HUDEP-2 (cell line): ENCODE measurements at regions not wholly inside any gene's neighbourhood (a gene's known extent, or its start where the extent isn't known, plus 50 kb on each side); places are given as distances from the start of the nearest gene placed in this dataset.

Experiments used
- DNase-seq, 76 experiments: peaks; one replicate each; lab custom pipeline; 2025; ENCODE audit not compliant: unreplicated experiment in 76 of 76; lab: John Stamatoyannopoulos, UW

DNA sequence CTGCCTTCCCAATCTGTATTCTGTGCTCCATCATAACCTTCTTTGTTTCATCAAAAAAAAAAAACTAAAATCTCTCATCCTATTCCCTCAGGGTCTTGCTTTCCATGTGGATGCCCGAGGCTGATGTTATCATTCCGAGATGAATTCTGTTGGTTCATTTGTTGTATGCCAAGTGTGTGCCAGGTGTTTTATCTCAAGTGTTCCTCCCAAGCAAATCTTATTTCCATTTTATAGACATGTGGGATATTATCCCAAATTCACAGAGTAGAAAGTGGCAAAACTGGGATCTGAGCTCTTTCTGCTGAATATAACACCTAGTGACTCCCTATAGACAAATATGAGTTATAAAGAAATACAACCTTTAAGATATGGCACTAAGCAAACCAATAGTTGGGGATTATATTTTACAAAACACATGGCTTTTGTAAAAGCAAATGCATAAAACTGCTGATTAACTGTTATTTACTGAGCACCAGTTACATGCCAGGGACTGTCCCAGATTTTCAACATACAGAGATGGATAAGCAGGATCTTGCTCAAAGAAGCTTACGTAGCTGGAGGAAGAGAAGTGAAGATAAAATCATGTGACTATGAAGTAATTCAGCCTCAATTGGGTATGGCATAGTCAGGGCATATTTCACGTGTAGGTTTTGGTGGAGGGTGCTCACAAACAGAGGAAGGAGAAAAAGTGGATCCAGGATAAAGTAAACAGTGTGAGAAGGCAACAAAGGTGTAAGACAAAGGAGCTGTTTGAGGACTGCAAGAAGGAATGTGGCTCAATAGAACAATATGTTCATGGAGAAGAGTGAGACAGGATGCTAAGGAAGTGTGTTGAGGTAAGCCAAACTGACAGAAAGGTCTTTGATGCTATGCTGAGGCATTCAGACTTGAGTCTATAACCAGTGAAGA is 143.3 kb upstream of the ADAMTSL1 start:
- DNase-seq = no peak

DNA sequence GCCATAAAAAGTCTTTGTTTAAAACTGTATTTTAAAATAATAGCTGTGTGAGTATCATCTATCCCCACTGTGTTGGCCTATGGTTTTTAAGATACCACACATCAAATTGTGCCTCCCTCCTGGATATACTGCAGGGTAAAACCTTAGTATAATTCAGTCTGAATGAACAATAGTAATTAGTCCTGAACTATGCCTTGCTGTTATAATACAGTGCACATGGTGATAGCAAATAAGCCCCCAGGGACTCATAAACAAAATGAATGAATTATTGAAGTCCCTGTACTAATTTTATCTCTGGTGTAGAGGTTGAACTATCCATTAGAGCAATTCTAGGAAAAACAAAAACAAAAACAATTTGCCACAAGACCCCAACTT is 142.7 kb upstream of the ADAMTSL1 start:
- DNase-seq = no peak

DNA sequence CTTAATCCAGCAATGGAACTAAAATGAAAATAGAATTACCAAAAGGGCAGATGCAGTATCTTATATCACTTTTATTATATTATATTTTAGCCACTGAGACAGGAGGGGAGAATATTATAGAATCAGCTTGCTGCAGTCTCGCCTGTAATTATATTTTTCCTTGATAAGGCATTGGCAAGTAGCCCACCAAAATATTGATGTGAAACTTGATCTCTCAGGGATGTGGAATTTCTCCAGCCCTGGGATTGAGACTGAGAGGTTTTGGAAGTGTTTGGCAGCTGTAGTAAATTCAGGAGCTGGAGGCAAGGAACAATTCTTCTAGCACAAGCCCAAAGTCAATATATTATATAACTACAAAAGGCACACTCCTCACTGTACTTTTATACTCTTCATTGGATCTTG is 142.1 kb upstream of the ADAMTSL1 start:
- DNase-seq = no peak

DNA sequence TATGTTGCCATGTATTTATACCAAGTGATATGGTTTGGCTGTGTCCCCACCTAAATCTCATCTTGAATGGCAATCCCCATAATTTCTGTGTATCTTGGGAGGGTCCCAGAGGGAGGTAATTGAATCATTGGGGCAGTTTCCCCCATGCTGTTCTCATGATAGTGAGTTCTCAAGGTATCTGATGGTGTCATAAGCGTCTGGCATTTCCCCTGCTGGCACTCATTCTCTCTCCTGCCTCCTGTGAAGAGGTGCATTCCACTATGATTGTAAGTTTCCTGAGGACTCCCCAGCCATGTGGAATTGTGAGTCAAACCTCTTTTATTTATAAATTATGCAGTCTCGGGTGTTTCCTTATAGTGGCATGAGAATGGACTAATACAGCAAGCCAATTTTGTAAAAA is 140.8 kb upstream of the ADAMTSL1 start:
- DNase-seq = no peak

DNA sequence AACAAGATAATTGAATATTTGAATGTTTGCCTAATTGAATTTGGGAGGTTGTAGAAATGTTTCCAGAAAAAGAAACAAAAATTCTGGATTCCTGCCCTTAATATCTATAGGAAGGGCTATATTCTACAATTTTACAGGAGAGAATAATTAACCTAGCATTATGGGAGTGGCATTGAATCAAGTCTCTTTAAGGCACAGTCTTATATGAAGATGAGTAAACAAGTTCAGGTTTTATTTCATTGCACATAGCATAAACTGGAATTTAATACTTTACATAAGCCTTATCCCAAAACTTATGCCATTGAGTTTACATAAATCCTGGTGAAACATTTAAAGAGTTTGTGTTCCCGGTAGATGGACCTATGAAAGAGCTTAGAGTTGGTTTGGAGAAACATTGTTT is 138.1 kb upstream of the ADAMTSL1 start:
- DNase-seq = no peak

DNA sequence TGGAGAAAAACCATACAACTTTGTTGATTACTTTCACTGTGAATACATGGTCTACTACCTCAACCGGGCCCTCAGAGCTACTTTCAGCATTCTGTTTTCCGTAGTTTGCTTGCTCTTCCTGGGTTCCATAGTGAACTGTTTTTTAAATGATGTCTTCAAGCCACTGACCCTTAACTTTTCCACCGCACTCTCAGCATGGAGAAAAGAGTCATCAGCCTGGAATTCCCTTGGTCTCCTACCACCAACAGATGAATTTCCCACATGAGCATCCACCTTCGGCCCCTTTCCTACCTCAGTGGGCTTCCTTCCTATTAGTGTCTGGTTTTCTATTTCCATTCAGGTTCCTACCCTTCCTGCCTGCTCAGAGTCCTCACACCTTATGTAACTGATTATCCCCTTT is 135.9 kb upstream of the ADAMTSL1 start:
- no peak for DNase-seq

DNA sequence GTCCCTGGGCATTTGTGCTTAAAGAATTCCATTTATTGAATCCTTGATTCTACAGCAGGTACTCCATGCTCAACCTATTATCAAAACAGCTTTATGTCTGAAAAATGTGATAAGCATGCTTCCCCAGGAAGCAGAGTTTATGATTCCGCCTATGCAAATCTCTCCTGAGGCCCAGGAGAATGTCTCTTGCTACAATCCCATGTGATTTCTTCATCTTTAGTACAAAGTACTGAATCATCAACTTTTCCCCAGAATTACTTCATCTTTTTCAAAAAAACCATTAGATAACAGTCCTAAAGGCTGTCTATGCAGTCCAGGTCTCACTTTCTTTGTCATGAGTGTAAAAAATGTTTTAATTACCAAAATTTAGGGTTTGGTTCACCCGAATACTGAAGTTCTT is 130.2 kb upstream of the ADAMTSL1 start:
- DNase-seq = no peak

DNA sequence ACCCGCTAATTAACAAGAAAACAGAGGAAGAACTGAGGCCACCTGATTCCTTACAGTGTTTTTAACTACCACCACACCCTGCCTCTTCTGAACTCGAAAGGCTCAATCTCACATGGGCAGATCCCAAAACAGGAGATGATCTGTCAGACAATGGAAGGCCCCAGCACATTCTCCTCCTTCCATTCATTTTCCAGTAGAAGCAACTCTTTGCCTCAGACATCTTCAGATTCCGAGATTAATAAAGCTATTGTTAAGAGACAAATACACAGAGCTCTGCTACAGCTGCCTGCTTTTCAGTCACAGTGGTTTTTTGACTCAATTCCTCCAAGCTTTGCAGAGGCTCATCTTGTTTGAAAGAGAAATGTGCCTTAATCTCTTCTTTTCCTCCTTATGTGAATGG is 127.2 kb upstream of the ADAMTSL1 start:
- no peak for DNase-seq

DNA sequence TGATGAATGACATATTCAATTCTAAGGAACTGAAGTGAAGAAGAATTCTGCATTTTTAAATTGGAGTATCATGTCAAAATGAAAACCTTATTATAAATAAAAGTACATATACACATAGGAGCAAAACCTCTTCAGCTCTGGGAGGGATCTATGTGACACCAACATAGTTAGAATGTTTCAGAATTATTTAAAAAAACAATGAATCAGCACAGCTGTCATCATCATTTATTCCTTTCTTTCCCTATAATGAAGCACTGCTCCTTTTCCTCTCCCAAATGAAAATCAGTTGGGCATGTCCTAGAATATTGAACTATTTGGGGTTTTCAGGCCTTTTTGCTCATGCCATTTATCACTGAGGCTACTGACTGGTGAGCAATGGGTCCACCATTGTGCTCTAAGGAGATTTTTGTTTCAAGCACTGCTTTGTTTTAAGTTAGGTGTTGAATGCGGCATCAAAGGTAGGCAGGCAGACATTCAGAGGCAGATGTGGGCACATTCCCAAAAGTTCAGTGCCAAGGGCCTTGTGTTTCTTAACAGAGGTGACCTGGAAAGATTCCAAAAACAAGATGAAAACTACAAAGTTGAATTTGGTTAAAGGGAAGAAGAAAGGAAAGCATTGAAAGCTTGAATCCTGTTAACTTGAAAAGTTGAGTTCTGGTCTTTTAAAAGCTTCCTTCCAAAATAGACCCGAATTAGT is 126.4 kb upstream of the ADAMTSL1 start:
- DNase-seq = no peak

DNA sequence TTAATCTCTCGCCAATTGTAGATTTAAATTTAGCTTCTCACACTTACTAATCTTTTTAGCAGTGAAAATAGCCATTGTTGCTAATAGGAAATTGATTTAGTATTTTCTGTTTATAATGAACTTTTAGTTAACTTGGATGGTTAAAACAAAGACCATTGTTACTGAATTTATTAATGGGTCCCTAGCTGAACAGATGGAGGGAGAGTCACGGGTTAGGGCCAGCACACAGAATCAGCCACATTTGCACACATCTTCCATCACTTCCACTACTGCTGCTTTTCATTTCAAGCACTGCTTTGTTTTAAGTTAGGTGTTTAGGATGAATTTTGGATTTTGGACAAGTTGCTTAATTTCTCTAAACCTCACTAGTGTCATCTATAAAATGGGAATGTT is 125.9 kb upstream of the ADAMTSL1 start:
- DNase-seq = no peak

DNA sequence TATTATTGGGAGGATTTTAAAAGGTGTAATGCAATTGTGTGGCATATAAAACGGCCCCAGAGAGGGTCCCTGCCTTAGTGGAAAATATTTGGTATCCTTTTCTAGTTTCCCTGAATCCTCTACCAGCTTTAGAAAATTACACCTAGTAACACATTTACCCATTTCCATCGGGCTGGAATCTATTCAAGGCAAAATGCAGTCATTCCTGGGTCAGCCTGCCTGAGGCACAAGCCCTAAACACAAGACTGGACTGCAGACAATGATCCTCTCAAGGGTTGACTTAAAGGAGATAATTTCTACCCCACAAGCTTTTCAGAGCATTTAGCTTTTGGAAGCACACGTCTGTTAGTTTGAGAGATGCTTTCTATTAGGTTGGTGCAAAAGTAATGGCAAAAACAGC is 124.4 kb upstream of the ADAMTSL1 start:
- no peak for DNase-seq

DNA sequence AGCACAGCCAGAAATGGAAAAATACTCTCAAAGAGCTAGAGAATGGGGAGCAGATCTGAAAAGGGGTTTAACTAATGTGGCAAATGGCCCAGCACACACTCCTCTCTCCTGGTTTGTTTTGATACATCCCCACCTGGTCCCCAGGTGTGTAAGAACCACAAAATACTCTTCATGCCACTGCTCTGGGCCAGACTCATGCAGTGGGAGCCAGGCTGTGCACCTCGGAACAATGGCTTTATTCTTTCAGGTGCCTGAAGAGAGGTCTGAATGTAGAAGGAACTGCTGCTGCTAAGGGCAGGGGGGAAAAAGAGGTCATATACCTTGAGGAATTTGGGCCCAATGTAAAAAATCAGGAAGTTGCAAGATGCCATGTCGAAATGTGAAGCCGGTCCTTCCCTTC is 123.9 kb upstream of the ADAMTSL1 start:
- no peak for DNase-seq

DNA sequence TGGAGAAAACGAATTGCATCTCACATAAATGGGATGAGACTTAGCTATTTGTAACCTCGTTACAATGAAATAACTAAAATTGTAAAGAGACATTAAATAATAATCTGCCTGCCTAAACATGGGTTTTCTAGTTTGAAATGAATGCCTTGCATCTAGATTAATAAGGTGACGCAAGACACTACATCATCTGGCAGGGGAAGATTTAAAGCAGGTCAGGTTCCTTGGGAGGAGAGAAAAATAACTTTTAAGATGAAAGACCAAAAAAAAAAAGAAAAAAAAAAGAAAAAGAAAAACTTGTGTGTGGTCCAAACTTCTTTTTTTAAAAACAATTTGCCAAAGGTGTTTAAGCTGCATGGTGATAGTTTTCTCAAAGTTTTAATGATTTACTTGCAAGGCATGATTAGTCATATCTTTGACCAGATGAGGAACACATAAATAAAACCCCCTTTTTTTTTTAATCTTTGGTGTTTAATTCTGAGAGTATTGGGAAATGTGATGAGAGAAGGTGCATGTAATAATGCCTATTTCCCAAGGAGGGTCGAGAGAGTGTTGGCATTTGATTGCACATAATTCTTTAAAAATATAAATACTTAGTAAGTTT is 122.9 kb upstream of the ADAMTSL1 start:
- DNase-seq = no peak

DNA sequence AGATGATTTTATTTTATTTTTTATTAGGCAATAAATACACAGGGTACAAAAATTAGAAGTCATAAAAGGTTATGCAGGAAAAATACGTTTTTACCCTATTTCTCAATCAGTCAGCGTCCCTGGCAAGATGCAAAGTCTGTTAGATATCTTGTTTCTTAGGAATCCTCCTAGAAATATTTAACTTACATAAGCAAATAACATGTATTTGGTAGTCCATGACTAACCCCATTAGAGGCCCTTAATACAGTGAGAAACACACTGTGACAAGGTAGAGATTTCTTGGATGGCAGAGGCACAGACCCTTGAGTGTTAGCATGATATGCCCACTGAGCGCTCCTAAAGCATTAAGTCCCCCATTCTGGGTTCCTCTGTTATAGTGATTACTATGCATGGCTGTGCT is 121.2 kb upstream of the ADAMTSL1 start:
- no peak for DNase-seq

DNA sequence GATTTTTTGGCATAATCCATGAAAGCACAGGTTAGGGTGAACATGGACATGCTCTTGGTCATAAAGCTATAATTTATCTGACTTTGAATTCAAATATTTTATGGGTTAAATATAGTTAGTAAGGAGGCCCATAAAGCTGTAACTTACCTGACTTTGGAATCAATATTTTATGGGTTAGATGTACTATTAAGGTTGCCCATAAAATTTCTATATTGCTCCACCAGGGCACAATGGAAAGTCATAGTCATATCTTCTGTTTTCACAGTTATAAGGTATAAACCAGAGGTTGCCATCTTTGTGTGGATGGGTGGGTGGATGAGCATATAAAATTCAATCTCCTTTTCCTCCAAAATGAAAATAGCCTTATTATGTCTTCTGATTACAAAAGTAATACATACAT is 120.5 kb upstream of the ADAMTSL1 start:
- DNase-seq = no peak

DNA sequence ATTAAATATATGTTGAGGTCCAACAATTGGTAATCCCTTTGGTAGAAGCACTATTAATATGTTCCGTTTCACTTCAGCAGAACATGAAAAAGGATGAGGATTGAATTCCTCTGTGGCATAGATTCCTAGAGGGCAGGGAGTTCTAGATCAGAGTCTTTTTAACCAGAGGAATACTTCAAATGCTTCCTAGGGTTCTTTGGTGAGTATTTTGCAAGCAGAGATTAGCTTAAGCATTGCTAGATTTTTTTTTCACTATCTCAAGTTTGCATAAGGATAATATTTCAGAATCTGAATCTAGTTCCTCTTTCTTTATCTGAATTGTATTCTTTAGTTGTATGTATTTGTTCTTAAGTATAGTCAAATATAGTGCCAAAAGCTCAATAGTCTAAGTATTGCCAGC is 116.6 kb upstream of the ADAMTSL1 start:
- DNase-seq = no peak

DNA sequence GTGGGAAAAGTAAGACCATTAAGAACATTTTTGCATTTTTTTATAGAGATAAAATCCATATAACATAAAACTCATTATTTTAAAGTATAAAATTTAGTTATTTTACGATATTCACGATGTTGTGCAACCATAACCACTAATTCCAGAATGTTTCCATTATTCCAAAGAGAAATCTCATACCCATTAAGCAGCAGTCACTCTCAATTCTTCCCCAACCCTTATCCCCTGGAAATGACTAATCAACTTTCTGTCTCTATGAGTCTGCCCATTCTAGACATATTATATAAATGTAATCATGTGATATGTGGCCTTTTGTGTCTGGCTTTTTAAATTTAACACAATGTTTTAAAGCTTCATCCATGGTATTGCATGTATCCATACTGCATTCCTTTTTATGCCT is 115.6 kb upstream of the ADAMTSL1 start:
- DNase-seq = no peak

DNA sequence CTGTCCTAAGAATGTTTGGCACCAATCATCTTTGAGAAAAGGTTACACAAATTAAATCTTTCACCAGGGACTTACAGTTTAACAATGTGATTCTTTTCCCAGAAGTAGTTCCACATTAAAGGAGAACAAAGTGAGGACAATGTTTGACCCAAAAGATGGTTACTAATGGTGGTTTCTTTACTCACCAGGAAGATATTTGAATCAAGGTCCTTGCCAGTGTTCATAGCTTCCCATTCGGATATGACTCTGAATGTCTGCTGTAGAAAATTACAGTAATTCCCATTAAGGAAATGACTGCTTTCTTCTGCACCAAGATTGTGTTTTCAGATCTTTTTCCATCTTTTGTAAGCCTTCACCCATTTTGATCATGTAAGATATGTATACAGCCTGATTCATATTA is 114.6 kb upstream of the ADAMTSL1 start:
- no peak for DNase-seq

DNA sequence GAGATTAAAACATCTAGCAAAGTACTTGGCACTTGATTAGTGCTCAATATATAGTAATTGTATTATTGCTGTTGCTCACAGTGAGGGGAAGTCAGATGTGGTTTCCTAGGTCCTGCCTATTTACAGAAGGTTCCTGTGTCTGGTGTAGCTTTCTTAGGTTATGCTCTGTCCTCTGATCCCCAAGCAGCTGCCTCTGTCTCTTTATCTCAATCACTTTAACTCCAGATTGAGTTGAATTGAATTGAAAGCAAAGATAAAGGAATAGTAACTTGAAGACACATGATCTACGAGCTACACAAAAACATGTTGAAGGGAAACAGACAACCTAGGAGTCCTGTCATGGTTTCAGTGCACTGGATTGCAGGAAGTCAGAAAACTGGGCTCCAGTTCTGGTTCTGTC is 113.9 kb upstream of the ADAMTSL1 start:
- DNase-seq = no peak

DNA sequence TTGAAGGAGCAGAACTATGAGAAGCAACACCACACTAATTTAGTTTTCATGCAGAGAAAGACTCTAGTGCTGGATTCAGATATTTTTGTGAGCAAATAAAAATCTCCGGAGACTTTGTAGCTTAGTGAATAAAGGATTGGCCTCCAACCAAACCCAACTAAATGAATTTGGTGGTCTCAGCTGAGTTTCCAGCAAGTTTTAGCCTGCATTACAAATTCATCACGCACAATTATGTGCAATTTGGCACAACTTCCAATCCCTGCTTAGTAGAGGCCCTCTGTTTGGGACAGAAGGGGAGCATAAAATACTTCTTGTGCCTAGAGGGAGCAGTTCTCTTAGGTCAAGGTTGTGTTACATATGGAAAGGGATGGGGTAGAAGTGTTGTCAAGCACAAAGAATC is 112.3 kb upstream of the ADAMTSL1 start:
- DNase-seq = no peak

DNA sequence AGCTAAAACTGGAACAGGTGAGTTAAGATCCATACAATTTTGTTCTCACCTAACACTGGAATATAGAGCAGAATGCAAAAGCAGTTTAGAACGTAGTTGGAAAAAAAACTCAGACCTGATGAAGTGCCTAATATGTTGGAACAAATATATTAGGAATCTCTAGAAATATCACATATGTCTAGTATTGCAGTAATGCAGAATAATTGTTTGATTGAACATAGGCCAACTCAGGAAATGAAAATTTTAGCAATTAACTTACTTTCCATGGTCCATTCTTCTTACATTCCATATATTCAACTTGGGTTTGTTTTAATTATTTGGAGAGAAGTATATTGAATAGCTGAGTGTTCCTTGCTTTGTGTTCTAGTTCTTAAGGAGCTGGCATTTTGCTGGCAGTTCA is 111.8 kb upstream of the ADAMTSL1 start:
- no peak for DNase-seq
